HG03520 (cell line): ENCODE measurements at regions not wholly inside any gene's neighbourhood (a gene's known extent, or its start where the extent isn't known, plus 50 kb on each side); places are given as distances from the start of the nearest gene placed in this dataset.
"Not testable (repeated sequence)": the region's sequence is repeated elsewhere in the genome, so short reads cannot be mapped to it uniquely, and the experiment has no call there.

Experiments used
- ATAC-seq: cut with Tn5 transposase; IDR thresholded peaks from one replicate; pipeline ENCODE4 v1.9.1; 2021; ENCODE audit warnings: mild to moderate bottlenecking, moderate library complexity; ENCODE audit not compliant: unreplicated experiment

- not testable (repeated sequence) for ATAC-seq
These were observed 422.3 kb downstream of the CCDC85A start for GRCh38 chr2:56606086-56606485.

DNA sequence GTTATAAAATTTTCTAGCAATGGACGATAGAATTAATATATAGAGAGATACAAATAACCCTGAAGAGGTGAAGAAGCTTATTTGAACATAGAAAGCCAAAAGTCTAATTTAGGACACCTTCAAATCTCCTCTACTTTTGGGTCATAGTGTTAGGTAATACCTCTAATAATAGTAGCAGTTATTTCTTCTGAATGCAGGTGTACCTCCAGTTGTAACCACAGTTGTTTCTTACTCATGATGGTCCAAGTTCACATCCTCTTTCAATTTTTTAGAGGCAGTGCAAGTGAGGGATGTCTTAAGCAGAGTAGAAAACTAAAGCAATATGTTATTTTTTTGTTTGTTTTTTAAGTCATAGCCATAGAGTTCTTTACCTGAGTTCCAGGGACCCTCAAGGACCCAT is 429.5 kb downstream of the CCDC85A start:
- no peak for ATAC-seq

- no peak for ATAC-seq
These were observed 430.1 kb downstream of the CCDC85A start for GRCh38 chr2:56613920-56614319.

- ATAC-seq = no peak
These were observed 432.0 kb downstream of the CCDC85A start for GRCh38 chr2:56615760-56616159.

DNA sequence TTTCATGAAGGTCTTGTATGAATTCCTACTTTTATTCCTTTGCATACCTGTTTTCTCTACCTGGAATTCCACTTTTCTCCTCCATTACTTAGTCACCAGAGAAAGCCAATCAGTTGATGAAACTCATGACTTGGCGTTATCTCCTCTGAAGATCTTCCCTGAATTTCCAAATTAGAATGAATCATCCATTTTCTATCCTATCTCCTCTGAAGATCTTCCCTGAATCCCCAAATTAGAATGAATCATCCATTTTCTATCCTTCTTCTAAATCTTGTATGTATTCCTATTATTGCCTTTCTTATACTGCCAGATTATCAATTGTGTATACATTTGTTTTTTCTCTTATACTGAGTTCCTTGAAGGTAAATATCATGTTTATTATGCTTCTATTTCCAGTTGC is 440.4 kb downstream of the CCDC85A start:
- ATAC-seq = no peak

- ATAC-seq = no peak
These were observed 443.1 kb downstream of the CCDC85A start for GRCh38 chr2:56626927-56627326.

- no peak for ATAC-seq
These were observed 446.5 kb downstream of the CCDC85A start for GRCh38 chr2:56630286-56630685.

DNA sequence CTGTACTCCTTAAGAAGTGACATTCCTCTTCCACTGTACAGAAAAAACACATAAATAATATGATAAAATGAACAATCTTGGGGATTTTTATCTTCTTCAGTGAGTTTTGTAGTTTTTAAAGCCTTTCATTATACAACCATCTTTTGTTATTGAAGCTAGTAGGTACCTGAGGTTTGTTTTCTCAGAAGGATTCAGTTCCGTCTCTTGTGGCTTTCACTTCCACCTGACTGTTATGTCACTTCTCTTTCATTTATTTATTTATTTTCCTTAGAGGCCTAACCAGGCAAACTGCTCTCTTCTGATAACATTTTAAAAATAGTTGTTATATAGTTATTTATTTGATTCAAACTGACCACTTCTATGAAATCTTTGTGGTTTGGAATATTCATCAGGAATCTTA is 464.2 kb downstream of the CCDC85A start:
- no peak for ATAC-seq

DNA sequence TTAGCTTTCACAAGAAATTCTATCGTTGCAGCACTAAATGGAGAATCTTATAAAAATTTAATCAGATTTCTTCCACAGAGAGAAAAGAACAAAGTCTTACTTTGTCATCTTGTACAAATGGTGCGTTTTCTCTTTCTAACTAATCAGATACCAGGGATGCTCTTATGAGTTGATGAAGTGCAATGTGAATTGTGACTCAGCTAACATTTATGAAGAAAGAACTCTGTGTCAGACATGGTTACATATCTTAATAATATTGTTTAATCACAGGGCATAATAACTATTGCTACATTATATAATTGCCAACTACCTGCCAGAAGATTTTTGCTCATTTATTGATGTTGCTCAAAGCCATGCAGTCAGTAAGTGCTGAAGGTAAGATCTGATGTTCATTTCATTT is 465.0 kb downstream of the CCDC85A start:
- no peak for ATAC-seq

DNA sequence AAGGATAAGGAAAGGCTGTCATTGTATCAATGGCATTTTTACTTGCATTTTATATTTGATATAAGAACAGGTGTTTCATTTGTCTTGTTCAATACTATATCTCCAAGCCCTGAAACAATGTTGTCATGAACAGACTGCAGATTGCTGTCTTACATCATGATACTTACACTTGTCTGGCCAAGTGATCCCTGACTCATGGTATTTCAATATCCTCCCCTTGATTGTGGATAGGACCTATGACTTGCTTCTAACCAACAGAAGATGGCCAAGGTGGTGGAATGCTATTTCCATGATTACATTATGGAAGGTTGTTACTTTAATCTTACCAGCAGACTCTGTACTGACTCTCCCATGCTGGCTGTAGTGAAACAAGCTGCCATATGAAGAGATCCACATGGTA is 471.1 kb downstream of the CCDC85A start:
- no peak for ATAC-seq

DNA sequence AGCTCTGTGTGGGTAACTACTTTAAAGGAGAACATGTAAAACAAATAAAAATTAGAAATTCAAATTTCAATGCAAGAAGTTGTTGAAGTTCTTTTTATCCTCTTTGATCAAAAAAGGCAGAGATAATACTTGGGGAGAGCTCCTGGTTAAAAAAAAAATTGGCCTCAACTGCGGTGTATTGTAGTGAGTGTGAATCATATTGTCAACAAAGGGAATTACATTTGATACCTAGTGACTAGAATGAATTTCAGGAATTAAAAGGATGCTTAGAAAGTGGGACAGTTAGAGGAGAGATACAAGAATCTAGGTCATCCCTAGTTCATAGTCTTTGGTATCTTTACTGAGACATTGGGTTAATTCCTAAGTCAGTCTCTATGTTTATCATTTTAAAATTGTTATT is 473.0 kb downstream of the CCDC85A start:
- no peak for ATAC-seq

DNA sequence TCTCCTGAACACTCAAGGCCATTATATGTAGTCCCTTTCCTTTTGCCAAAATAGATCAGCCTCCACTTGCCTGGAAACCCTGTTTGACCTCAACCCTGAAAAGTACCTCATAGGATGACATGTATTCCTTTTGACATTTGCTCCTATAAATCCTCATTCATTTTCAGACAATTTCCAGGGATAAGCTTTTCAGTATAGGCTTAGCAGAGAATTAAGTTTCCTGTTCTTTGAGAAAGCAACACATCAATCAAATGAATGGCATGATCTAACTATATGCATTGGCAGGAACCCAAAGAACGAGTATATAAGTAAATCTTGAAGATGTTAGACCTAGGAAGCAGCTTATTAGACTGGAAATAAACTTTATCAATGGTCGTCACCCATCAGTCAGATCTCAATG is 483.0 kb downstream of the CCDC85A start:
- ATAC-seq = no peak

DNA sequence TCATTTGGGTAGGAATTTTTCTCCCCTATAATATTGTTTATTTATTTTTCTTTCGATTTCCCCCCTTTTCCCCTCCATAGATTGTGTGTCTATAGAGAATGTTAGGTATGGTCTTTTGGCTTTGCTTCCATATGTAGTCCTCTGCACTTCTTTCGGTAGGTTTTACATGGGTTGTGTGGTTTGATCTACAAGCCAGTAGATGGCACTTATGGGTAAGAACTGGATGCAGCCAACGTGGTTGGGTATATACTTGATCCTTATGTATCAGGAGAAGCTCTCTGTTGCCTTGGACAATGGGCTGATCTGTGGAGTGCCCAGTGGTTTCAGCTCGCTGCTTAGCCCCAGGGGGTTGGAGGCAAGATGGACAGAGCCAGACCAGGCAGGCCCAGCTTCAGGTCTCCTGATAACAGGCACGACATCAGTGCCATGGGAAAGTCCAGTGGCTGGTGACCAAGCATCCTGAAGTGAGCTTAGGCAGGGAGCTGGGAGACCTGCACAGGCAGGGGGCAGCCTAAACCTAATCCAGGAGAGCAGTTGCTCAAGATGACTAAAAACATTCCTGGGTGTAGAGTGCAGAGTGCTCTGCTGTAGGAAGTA is 488.3 kb downstream of the CCDC85A start:
- no peak for ATAC-seq

GRCh38 chr2:56674084-56674483 is 490.3 kb downstream of the CCDC85A start:
- ATAC-seq = no peak

DNA sequence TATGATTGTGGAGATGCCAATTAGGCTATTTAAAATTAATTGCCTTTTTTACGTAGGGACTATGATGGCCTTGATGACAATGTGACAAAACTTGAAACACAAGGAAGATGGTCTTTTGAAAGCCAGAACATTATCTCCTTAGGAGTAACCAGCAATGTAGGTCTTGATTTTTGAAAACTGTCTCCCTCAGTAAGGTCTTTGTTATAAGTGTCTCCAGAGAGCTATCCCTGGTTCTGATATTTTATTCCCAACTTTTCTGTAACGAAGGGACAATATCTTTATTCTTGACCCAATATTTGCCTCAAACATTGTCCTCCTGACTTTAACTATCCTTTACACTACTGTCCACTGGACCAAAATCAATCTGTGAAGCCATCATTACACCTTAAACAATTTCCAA is 493.2 kb downstream of the CCDC85A start:
- no peak for ATAC-seq

DNA sequence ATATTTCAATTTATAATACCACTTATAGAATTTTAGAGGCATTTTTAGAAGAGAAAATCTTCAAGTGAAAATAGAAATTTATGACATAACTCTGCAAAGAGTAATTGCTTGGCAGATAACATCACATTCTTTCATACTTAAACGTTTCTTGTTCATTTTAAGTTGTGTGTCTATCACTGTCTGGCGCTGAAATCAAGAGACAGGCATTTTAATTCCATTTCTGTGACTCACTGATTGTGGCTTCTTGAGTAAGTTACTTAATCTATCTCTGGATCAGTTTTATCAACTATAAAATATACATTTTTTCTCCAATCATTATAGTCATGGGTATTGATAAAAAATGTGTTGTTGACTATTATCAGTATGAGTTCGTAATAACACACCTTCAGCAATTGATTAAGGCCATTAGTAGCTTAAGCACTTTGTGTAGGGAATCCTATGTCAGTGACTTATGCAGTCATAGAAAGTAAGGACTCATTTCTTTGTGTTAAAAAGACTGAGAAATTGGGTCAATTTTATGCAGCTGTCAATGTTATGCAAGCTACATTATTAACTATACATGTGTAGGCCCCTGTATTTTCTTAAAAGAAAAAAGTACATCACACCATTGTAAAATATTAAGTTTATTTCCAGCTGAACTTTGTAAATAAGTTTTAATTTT is 497.3 kb downstream of the CCDC85A start:
- no peak for ATAC-seq

DNA sequence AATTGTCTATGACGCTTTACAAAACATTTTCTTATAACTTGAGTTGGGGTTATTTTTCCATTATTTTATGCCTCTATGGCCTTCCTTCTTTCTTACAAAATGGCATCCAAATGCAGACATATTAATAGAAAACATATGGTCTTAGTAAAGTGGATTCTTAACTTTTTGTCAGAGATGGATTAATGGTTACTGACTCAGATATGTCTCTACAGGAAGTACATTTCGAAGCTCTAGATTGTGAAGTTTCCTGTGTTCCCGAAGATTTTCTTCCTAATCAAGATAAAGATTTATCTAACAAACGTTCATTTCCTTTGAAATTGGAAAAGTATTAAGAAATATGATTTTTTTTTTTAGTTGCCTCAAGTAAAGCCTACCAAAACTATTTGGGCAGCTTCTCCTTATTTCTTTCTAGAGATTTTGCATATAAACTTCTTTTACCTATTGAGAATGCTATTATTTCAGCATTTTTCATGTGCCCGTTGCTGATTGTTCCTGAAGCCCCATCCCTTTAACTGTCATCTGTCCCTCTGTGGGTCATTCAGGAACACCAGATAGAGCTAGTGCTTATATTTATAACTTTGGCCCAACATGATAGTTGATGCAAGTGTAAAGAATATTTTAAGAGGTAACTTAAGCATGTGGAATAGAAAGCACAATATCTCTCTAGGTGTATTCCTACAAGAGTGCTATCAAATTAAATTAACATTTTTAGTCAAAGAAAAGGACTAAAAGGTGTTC is 498.0 kb downstream of the CCDC85A start:
- ATAC-seq = no peak

- ATAC-seq = no peak
These were observed 498.6 kb downstream of the CCDC85A start for GRCh38 chr2:56682397-56682760.

- no peak for ATAC-seq
These were observed 500.5 kb downstream of the CCDC85A start for GRCh38 chr2:56684327-56684726.

GRCh38 chr2:56685205-56685604 is 501.4 kb downstream of the CCDC85A start:
- ATAC-seq = no peak

DNA sequence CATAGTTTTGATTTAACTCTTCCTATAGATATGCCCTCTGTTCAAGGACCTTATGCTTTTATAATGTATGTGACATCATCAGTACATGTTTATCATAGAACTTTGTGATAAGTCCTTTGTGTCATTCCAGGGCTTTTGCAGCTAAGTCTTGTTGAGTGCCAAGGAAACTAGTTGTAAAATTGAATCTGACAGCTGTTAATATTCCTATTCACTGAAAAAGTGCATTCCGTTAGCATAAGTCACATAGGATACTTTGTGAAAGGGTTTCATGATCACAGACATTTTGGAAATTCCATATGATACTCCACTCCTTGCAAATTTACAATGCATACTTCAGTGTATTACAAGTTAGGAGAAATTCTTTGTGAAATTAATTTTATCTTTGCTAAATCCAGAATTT is 503.4 kb downstream of the CCDC85A start:
- ATAC-seq = no peak

DNA sequence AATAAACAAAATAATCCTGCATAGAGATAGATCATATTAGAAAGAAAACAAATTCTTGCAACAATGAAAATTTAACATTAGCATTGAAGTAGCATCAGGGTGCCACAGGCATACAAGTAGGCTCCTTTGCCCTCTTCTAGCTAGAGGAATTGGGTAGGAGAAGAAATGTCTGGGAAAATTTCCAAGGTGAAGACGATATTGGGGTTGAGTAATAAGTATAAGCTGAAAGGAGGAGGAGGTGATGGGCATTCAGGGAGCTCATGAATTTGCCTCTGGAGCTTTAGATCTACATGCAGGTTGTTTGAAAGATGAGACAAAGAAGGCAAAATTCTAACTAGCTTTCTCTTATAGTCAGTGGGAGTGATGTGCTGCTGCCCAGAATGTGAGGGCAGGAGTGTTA is 504.9 kb downstream of the CCDC85A start:
- no peak for ATAC-seq
